Parathyroid adenoma (tissue), 2 donors: ENCODE measurements at regions not wholly inside any gene's neighbourhood (a gene's known extent, or its start where the extent isn't known, plus 50 kb on each side); places are given as distances from the start of the nearest gene placed in this dataset.

ENCODE experiments used
- H2AFZ ChIP-seq: fragments of 300-600 bp; sonication (generic); one replicate; pipeline ENCODE4 v1.7.0; 2017; ENCODE audit warnings: antibody characterized with exemption, mild to moderate bottlenecking
- H3K27ac ChIP-seq: fragments of 300-600 bp; sonication (generic); one replicate; pipeline ENCODE4 v1.7.0; 2017
- H3K27me3 ChIP-seq: fragments of 300-600 bp; sonication (generic); one replicate; pipeline ENCODE4 v1.7.0; 2017; ENCODE audit warnings: low read length; ENCODE audit not compliant: control insufficient read depth, insufficient read depth
- H3K36me3 ChIP-seq: fragments of 300-600 bp; sonication (generic); one replicate; pipeline ENCODE4 v1.7.0; 2017; ENCODE audit warnings: low read length; ENCODE audit not compliant: control insufficient read depth, insufficient read depth
- H3K4me1 ChIP-seq: fragments of 300-600 bp; sonication (generic); one replicate; pipeline ENCODE4 v1.7.0; 2017; ENCODE audit warnings: control low read depth
- H3K4me2 ChIP-seq: fragments of 300-600 bp; sonication (generic); one replicate; pipeline ENCODE4 v1.7.0; 2017; ENCODE audit warnings: low read length
- H3K4me3 ChIP-seq: fragments of 300-600 bp; sonication (generic); one replicate; pipeline ENCODE4 v1.7.0; 2017; ENCODE audit warnings: low read depth, low read length
- H3K79me2 ChIP-seq: fragments of 300-600 bp; sonication (generic); one replicate; pipeline ENCODE4 v1.7.0; 2017; ENCODE audit warnings: control low read depth
- H3K9ac ChIP-seq: fragments of 300-600 bp; sonication (generic); one replicate; pipeline ENCODE4 v1.7.0; 2017; ENCODE audit warnings: mild to moderate bottlenecking
- H3K9me3 ChIP-seq: fragments of 300-600 bp; sonication (generic); one replicate; pipeline ENCODE4 v1.7.0; 2017; ENCODE audit warnings: low read length; ENCODE audit not compliant: control insufficient read depth
- CTCF ChIP-seq: fragments of 300-600 bp; sonication (generic); IDR thresholded peaks from one replicate; pipeline ENCODE4 v1.7.0; 2017; ENCODE audit warnings: antibody characterized with exemption, mild to moderate bottlenecking
- donor health status: primary hyperparathyroidism.

- Histone ChIP-seq H3K79me2 (no peaks in the 10 kb centered on the region), H3K4me3 (no peak overlapping the region)
Observed at GRCh38 chr4:152269448-152270191, 266.3 kb downstream of the FBXW7 start.

GRCh38 chr4:152267811-152268210, 268.1 kb downstream of the FBXW7 start:
- no peak for TF ChIP-seq CTCF

More at GRCh38 chr4:152269448-152270191, 266.3 kb downstream of the FBXW7 start:
- no peak overlapping the region for H3K27ac ChIP-seq
- no peaks in the 10 kb centered on the region for H3K9me3 ChIP-seq
- H2AFZ ChIP-seq: no peak overlapping the region
- H3K9ac ChIP-seq: no peak overlapping the region
- no peak overlapping the region for H3K4me2 ChIP-seq
- no peak for TF ChIP-seq CTCF
- no peaks in the 10 kb centered on the region for H3K36me3 ChIP-seq
- H3K27me3 ChIP-seq: no peaks in the 10 kb centered on the region
- H3K4me1 ChIP-seq: no peaks in the 10 kb centered on the region

GRCh38 chr4:152266831-152267480, 268.9 kb downstream of the FBXW7 start:
- no peaks in the 10 kb centered on the region for H3K27me3 ChIP-seq
- H3K36me3 ChIP-seq: no peaks in the 10 kb centered on the region
- no peaks in the 10 kb centered on the region for H3K9me3 ChIP-seq
- H3K4me3 ChIP-seq: no peak overlapping the region
- no peaks in the 10 kb centered on the region for H3K4me1 ChIP-seq
- H2AFZ ChIP-seq: no peak overlapping the region
- no peaks in the 10 kb centered on the region for H3K79me2 ChIP-seq
- no peak overlapping the region for H3K9ac ChIP-seq
- no peak overlapping the region for H3K4me2 ChIP-seq
- no peak overlapping the region for H3K27ac ChIP-seq
- TF ChIP-seq CTCF: no peak

More at GRCh38 chr4:152267811-152268210, 268.1 kb downstream of the FBXW7 start:
- Histone ChIP-seq H3K4me2 (no peak overlapping the region), H3K9ac (no peak overlapping the region), H3K4me3 (no peak overlapping the region), H3K27me3 (no peaks in the 10 kb centered on the region), H3K79me2 (no peaks in the 10 kb centered on the region), H3K27ac (no peak overlapping the region), H3K9me3 (no peaks in the 10 kb centered on the region), H3K4me1 (no peaks in the 10 kb centered on the region), H2AFZ (no peak overlapping the region), H3K36me3 (no peaks in the 10 kb centered on the region)

GRCh38 chr4:152265149-152265621, 270.7 kb downstream of the FBXW7 start:
- Histone ChIP-seq H3K27me3 (no peaks in the 10 kb centered on the region), H3K79me2 (no peaks in the 10 kb centered on the region), H3K36me3 (no peaks in the 10 kb centered on the region), H3K4me2 (no peak overlapping the region), H3K4me1 (no peaks in the 10 kb centered on the region), H3K27ac (no peak overlapping the region), H3K9ac (no peak overlapping the region), H3K4me3 (no peak overlapping the region), H3K9me3 (no peaks in the 10 kb centered on the region), H2AFZ (no peak overlapping the region)
- no peak for TF ChIP-seq CTCF
